ENCODE measurements at regions not wholly inside any gene's neighbourhood (a gene's known extent, or its start where the extent isn't known, plus 50 kb on each side); places are given as distances from the start of the nearest gene placed in this dataset.
A peak's percentile ranks its signal among the peaks of the same experiment; 100 is the strongest.

- TF ChIP-seq CTCF (IDR thresholded peaks at IDR 0.05) = no peak
- DNase-seq (ENCODE audit: low spot score) = no peak
- Mint-ChIP-seq H3K9me3 (ENCODE audit: low read depth) (peaks cover 18% of the 10 kb centered on the region), H3K27me3 (ENCODE audit: low read depth) (no peaks in the 10 kb centered on the region), H3K4me3 (ENCODE audit: unreplicated experiment) (no peak overlapping the region), H3K4me1 (ENCODE audit: low read depth) (peaks cover 17% of the 10 kb centered on the region), H3K36me3 (ENCODE audit: low read depth) (no peaks in the 10 kb centered on the region), H3K27ac (ENCODE audit: unreplicated experiment) (no peak overlapping the region)
Observed at GRCh38 chr13:67859904-67860303, 629.8 kb upstream of the PCDH9 start.

- H3K9me3 Mint-ChIP-seq (ENCODE audit: low read depth) = peaks cover 9% of the 10 kb centered on the region
- no peaks in the 10 kb centered on the region for H3K36me3 Mint-ChIP-seq (ENCODE audit: low read depth)
- peaks cover 18% of the 10 kb centered on the region for H3K4me1 Mint-ChIP-seq (ENCODE audit: low read depth)
- no peak for TF ChIP-seq CTCF (IDR thresholded peaks at IDR 0.05)
- H3K27me3 Mint-ChIP-seq (ENCODE audit: low read depth) = no peaks in the 10 kb centered on the region
- H3K27ac Mint-ChIP-seq (ENCODE audit: unreplicated experiment) = no peak overlapping the region
- DNase-seq (ENCODE audit: low spot score) = no peak
- H3K4me3 Mint-ChIP-seq (ENCODE audit: unreplicated experiment) = no peak overlapping the region
Observed at GRCh38 chr13:67857581-67858310, 627.6 kb upstream of the PCDH9 start.

- DNase-seq (ENCODE audit: low spot score) = no peak
- Mint-ChIP-seq H3K4me1 (ENCODE audit: low read depth) (peaks cover 18% of the 10 kb centered on the region), H3K27ac (ENCODE audit: unreplicated experiment) (no peak overlapping the region), H3K36me3 (ENCODE audit: low read depth) (no peaks in the 10 kb centered on the region), H3K4me3 (ENCODE audit: unreplicated experiment) (no peak overlapping the region), H3K27me3 (ENCODE audit: low read depth) (no peaks in the 10 kb centered on the region), H3K9me3 (ENCODE audit: low read depth) (peaks cover 5% of the 10 kb centered on the region)
- TF ChIP-seq CTCF (IDR thresholded peaks at IDR 0.05) = no peak
Observed at GRCh38 chr13:67856955-67857354, 626.8 kb upstream of the PCDH9 start.

GRCh38 chr13:67855741-67856238 is 625.7 kb upstream of the PCDH9 start:
- Mint-ChIP-seq H3K9me3 (ENCODE audit: low read depth) (no peaks in the 10 kb centered on the region), H3K27ac (ENCODE audit: unreplicated experiment) (peak overlapping the region; percentile 2), H3K4me1 (ENCODE audit: low read depth) (peaks cover 18% of the 10 kb centered on the region), H3K27me3 (ENCODE audit: low read depth) (no peaks in the 10 kb centered on the region), H3K36me3 (ENCODE audit: low read depth) (no peaks in the 10 kb centered on the region), H3K4me3 (ENCODE audit: unreplicated experiment) (no peak overlapping the region)
- TF ChIP-seq CTCF (IDR thresholded peaks at IDR 0.05) = no peak
- no peak for DNase-seq (ENCODE audit: low spot score)

GRCh38 chr13:67854990-67855389 is 624.9 kb upstream of the PCDH9 start:
- H3K4me1 Mint-ChIP-seq (ENCODE audit: low read depth) = peaks cover 18% of the 10 kb centered on the region
- no peaks in the 10 kb centered on the region for H3K36me3 Mint-ChIP-seq (ENCODE audit: low read depth)
- H3K9me3 Mint-ChIP-seq (ENCODE audit: low read depth) = no peaks in the 10 kb centered on the region
- DNase-seq (ENCODE audit: low spot score) = no peak
- no peak overlapping the region for H3K4me3 Mint-ChIP-seq (ENCODE audit: unreplicated experiment)
- no peaks in the 10 kb centered on the region for H3K27me3 Mint-ChIP-seq (ENCODE audit: low read depth)
- H3K27ac Mint-ChIP-seq (ENCODE audit: unreplicated experiment) = no peak overlapping the region
- no peak for TF ChIP-seq CTCF (IDR thresholded peaks at IDR 0.05)
